SKM-1 (cell line): ENCODE measurements at regions not wholly inside any gene's neighbourhood (a gene's known extent, or its start where the extent isn't known, plus 50 kb on each side); places are given as distances from the start of the nearest gene placed in this dataset.
"Not testable (repeated sequence)": the region's sequence is repeated elsewhere in the genome, so short reads cannot be mapped to it uniquely, and the experiment has no call there.

ENCODE experiments used
- DNase-seq: peaks from one replicate; lab custom pipeline; 2025; ENCODE audit not compliant: unreplicated experiment; lab: John Stamatoyannopoulos, UW

DNA sequence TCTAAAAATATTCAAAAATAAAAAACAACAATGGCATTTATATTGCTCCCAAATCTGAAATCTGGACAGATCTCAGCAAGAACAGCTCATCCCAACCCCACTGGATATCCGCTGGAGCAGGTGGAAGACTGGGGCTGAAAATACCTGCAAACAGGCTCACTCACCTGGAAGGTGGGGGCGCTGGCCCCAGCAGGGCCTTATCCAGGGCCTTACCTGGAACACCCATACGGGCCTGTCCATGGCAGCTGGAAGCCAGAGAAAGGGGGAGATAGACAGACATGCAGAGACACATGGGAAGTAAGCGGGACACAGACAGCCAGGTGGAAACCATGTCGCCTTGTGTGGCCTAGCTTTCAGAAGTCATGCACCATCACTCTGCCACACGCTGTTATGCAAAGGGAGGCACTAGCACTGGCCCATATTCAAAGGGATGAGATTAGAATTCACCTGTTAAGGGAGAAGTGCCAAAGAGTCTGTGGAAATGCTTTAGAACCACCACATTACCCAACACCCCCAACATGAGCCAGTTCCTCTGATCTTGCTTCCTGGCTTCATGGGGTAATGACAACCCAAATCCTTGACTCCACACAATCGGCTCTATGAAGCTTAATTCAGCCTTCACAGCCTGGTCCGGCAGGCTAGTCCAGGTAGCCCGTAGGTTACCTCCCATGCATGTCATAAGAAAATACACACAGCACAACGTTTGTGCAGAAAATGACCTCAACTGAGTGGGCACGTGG lies 99.0 kb upstream of the CDYL start:
- DNase-seq = no peak

DNA sequence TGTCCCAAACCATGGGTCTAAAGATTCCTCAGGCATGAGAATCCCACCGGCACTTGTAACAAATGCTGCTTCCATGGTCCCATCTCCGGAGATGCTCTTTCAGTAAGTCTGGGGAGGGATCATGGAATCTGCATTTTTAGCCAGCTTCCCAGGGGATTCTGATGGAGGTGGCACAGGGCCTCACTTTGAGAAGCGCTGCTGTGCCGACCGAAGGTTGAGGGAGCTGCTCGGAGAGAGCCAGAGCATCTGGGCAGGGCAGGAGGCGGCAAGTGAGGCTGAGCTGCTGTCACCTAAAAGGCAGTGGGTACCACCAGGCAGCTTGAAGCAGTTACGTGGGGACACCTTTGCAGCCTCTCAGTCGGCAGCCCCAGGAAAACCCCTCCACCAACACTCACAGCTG lies 100.2 kb upstream of the CDYL start:
- DNase-seq = no peak

DNA sequence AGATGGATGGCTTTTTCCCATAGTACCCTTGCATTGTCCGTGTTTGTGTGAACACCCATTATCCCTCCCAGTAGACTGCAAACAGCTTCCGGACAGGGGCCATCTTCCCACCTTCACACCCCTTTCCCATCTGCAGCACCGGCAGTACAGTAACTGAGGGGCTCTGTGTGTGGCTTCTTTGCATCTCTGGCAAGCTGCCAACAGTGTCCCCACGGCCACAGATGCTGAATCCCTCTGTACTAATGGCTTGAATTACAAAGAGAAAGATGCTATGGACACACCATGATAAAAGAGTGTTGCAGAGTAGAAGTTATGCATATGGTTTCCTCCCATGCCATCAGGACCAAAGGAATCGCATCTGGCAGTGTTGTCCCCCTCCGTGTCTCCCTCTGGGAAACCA lies 101.1 kb upstream of the CDYL start:
- no peak for DNase-seq

DNA sequence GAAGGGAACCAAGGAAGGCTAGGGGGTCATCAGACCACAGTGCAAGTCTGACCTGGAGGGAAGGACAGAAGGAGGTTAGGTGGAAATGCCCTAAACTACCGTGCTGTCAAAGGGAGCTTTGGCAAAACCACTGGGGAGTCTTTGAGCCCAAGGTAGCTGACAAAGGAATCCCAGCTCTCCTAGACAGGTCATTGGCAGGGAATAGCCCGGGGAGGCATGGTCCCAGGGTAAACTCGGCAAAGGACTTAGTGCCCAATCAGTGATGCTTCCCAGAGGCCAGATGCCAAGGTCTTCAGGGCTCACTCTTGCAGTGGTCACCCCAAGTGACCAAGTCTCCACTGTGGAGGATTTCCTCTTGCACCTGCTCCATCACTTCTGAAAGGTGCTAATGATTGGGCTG lies 102.3 kb upstream of the CDYL start:
- DNase-seq = no peak

DNA sequence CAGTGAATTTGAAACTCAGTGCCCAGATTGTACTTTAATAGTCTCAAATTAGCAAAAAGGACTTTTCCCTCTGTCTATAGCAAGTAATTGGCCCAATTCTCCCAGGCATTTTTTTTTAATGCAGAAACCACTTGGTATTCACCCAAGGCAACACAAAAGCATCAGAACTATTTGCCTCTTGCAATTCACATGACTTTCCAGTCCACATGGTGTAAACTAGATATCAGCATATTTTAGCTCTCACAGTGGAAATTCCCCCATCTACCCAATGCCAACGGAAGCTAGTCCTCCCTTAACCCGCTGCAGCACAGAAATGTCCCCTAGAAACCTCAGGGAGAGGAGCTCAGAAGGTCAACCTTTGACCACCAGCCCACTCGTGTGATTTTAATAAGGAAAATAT lies 103.4 kb upstream of the CDYL start:
- no peak for DNase-seq

DNA sequence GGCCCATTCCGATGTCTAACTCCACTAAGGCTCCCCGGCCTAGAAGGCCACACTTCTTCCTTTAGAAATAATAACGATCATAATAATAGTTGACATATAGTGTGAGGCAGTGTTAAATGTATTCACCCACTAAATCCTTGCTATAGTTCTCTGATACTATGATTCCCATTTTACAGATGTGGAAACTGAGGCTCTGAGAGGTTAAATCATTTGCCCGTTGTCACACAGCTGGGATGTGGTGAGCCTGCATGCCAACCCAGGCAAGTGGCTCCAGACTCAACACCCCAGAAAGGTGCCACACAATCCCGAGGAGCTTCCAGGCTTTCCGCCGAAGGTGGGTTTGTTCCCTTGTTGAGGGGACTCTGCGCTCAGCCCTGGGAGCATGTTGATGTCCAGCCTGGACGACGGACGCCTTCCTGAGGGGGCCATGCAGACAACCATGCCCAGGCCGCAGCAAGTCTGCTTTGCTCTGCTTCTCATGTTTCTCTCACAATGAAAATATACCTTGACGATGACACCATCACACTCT lies 104.6 kb upstream of the CDYL start:
- DNase-seq = no peak

DNA sequence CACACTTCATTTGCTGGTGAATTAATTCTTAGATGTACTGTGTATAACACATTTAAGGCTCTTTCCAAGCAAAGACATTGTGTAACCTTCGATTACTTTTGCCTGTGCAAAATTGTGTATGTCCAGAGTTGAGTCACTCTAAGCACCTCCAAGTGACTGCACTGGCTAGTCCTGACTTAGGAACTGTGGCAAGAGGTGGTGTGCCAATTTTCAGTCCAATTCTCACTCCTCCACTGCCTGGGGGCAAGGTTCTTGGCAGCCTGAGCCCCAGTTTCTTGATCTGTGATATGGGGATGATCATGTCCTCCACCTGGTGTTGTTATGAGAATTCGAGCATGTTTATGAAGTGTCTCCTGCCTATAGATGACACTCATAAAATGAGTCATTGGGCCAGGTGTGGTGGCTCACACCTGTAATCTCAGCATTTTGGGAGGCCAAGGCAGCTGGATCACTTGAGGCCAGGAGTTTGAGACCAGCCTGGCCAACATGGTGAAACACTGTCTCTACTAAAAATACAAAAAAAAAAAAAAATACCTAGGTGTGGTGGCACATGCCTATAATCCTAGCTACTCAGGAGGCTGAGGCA lies 105.3 kb upstream of the CDYL start:
- DNase-seq = no peak

DNA sequence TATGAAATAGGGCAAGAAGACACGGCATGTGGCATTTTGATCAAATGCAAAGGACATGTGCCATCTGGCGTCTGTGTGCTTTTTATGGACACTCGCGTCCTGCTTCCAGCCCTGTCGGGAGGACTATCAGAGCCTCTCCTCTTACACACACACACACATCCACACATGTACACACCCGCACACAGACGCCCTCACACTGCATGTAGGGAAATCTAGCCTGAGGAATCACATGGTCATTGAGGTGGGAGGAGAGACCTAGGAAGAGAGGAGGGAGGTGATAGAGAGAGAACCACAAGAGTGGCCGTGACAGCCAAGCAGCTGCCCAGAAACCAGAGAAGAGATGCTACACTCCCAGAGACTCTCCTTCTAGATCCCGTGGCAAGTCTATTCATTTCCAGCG lies 105.9 kb upstream of the CDYL start:
- no peak for DNase-seq

DNA sequence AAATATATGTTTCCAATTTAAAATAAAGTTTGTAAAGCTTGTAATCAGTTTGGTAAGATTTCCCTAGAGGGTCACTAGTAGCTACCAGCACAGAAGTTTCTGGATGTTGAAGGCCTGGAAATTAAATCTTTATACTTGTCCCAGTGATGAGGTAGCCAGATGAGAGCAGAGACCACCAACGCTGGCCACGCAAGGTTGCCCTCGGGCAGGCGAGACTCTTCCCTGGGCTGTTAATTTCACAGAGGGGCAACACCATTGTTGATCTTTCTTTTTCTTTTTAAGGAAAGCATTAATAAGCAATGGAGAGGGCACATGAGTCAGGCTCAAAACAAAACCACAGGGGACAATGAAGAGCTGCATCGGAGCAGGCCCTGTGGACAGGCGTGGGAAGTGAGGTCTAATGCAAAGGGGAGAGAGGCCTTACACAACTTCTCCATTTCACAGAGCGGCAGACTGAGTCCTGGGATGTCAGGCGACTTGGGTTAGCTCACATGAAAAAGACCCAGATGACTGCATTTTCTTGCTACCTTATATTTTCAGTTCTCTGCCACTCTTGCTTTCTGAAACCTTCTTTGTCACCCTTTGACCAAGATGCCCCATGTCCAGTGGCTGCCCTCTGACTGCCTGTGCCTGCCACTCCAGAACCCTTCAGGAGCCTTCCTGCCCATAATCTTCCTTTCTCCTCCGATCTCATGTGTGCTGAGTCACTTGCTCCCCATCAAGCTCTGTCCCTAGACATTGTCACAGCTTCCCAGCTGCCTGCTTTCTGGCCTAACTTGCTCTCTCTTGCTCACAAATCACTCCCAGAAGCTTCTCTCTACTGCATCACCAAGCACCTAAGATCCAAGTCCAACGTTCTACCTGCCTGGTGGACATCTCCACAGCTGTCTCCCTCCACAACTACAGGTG lies 107.7 kb upstream of the CDYL start:
- no peak for DNase-seq

DNA sequence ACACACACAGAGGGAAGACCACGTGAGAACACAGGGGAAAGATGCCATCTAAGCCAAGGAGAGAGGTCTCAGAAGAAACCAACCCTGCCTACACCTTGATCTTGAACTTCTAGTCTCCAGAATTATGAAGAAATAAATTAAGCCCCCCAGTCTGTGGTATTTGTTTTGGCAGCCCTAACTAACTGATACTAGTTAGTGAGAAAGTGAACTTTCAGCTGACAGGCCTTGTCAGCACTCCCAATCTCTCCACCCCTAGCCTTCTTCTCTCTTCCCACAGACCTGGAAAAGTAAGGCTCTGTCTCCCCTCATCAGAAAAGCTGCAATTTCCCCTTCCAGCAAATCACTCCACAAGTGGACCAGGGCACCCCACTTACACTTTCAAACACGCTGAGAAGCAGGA lies 108.6 kb upstream of the CDYL start:
- no peak for DNase-seq

DNA sequence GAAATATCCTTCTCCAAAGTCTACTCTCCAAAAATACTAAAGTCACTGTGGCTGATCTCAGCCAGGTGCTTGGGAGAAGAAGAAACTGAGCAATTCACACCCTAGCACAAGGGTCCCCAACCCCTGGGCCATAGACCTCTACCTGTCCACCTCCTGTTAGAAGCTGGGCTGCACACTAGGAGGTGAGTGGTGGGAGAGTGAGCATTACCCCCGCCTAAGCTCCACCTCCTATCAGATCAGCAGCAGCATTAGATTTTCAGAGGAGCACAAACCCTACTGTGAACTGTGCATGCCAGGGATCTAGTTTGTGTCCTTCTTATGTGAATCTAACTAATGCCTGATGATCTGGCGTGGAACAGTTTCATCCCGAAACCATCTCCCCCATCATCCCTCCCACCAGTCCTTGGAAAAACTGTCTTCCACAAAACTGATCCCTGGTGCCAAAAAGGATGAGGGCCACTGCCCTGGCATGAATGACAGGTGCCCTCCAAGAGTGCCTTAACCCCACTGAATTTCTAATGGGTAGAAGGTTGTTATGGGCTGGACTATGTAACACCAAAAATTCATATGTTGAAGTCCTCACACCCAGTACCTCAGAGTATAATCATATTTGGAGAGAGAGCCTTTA lies 109.2 kb upstream of the CDYL start:
- no peak for DNase-seq

DNA sequence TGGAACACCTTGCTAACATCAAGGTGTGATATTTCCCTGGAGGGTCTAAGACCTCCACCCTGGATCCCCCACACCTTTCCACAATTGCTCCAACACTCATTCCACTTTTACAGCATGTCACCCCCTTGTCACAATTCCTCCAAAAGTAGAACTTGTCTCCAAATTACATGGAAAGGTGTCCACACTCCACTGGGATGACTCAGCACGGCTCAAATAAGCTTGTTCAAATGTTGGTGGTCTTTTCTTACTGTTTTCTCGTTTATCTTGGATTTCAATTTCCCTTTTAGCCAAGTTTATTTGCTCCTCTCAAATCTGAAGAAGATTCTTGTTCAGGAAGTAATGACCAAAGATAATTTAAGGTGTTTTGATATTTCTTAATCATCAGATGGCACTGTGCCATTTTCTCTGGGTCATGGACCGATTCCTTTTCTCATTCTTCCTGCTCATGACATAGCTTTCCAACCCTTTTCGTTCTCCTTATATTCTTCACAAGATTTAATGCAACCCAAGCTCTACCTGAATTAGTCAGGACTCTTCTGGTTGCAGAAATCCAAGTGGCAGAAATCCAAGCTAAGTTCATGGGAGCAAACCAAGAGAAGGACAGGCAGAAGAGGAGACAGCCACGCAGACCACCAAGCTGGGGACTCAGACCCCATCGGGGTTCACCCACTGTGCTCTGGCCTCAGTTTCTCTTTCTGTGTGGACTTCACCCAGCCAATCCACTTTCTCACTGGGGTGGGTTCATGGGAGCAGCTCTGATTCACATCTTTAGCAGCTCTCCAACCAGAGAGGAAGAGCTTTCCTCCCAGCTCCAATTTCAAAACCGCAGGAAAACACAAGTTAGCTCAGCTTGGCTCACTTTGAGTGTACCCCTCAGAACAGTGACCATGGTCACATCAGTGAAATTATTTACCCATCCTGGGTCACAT lies 110.5 kb upstream of the CDYL start:
- no peak for DNase-seq

DNA sequence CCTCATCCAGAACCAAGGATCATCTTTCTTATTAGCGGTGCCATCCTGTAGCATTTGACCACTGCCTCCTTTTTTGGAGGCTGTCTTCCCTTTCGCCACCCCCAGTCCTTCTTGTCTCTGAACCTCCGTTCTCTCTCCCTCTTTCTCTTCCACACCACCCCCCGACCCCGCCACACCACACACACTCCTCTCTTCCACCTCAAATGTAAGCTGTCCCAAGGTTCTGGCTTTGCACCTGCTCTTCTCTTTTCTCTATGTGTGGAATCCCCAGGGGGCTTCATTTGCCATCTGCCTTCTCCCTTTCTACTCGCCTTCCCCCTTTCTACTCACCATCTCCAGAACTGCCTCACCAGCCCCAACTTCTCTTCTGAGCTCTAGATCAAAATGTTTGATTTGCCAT lies 111.3 kb upstream of the CDYL start:
- DNase-seq = no peak

DNA sequence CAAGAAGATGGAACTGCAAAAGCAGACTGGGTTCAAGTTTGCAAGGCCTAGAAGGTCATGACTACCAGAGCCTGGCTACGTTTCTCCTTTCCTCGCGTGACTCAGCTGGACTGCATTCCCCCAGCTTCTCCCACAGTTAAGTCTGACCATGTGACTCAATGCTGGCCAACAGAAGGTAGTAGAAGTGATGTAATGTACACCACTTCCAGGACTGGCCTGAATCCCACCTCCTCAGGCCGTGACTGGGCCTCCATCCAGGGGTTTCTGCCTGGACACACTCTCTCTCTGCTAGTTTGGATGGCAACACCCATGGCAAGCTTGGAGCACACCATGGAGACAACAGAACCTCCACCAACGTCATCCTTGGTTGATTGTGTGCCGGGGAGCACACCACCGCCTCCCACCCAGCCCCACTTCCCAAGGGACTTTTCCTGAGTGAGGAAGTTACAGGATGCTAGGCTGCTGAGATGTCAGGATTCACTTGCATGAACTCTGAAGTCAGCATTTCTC lies 112.0 kb upstream of the CDYL start:
- DNase-seq = no peak

DNA sequence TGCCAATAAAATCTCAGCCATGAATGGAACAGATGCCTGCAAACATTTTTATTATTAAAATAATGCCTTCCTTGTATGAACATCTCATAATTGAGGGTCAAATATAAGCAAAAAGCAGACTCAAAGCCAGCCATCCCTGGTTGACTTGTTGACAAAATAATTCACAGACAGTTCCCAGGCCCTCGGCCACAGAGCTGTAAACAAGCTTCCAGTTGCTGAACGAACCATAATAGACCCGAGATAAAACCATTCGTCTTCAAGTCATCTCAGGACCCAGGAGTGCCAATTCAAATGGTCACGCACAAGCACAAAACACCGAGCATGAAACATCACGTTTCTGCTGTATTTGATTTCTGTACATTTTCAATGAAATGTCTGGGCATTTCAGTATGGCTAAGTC lies 113.3 kb upstream of the CDYL start:
- no peak for DNase-seq

DNA sequence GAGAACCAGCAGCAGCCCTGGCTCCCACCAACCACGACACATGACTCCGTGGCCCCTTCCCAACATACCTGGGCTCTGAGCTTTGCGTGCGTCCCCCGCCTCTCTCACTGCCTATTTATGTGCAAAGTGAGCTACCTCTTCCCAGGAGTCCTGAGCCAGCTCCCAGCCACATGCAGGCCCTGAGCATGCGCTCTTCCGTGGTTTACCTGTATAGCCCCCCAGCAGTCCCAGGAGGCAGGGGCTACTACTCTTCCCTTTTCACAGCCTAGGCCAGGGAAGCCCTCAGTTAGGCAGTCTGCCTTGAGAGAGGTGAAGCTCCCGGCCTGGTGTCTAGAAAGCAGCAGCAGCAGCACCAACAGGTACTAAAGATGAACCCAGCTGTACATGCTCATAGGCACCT lies 114.8 kb upstream of the CDYL start:
- no peak for DNase-seq

DNA sequence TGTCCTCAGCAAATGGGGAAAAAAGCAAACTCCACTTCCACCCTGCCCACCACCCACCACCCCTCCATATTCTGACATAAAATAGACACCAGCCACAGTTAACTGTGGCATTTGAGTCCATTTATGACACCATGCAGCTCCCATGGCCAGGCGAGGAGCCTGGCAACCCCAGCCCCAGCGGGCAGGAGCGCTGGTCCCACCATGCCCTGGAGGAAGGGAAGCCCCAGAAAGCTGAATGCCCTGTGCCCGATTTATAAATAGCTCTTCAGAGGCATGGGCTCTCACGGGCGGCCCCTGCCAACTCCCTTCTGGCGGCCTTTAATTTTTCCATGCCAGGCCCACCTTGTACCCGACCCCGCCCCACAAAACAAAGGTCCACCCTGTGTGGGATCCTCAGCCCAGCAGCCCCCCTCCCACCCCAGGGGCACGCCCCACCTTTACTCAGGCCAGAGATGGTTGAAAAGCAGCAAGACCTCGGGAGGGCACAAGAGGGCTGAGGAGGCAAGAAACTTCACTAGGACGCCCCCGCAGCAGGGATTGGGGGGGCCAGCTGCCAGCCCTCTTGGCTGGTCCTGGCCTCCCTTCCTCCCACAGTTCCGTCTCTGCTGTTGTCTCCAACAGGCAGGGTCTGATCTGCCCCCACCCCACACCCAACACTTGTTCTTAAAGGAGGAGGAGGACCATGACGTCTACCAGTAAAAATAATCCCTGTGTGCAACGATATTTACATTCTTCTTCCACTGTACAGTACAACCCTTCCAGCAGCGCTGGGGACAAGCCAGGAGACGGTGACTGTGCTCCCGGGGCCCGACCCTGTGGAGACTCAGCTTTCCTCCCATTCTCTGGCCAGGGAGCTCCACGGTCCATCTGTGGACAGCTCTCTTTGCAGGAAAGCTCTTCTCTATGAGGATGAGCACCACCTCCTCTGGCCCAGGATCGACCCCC lies 115.6 kb upstream of the CDYL start:
- no peak for DNase-seq

DNA sequence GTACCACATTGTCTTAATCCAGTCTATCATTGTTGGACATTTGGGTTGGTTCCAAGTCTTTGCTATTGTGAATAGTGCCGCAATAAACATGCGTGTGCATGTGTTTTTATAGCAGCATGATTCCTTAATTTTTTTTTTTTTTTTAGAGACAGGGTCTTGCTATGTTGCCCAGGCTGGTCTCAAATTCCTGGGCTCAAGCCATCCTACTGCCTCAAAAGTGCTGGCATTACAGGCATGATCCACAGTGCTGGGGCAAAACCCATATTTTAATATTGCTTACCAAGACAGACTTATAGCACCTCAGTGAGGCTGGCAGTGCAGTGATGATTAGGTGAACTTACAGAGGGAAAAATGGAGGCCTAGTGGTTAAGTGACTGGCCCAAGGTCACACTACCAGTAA lies 116.5 kb upstream of the CDYL start:
- not testable (repeated sequence) for DNase-seq

DNA sequence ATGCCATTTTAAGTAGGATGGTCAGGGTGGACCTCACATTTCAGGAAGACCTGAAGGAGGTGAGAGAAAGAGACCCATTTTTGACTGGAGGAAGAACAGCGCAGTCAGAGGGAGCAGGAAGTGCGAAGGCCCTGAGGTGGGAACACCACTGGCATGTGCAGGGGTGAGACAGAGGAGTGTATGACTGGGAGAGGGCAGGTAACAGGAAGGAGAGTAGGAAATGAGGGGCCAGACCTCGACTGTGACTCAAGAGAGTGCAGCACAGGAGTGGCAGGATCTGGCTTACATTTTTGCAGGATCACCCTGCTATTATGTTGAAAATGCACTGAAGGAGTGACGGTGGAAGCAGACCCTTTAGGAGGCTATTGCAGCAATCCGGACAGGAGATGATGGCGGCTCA lies 117.7 kb upstream of the CDYL start:
- DNase-seq = no peak
